ENCODE measurements at regions not wholly inside any gene's neighbourhood (a gene's known extent, or its start where the extent isn't known, plus 50 kb on each side); places are given as distances from the start of the nearest gene placed in this dataset.

- TF ChIP-seq ZNF462 (CRISPR knock-in tag; IDR thresholded peaks at IDR 0.05) (no peak), POLR2AphosphoS5 (IDR thresholded peaks at IDR 0.05; ENCODE audit: low read depth) (no peak), ZNF114 (CRISPR knock-in tag; IDR thresholded peaks at IDR 0.05) (no peak)
Observed at GRCh38 chr2:234199996-234200395, 149.5 kb downstream of the SPP2 start (continued).

GRCh38 chr2:234198976-234199375, 148.5 kb downstream of the SPP2 start:
- H3K36me3 Mint-ChIP-seq (ENCODE audit: low read depth), result peaks cover 6% of the 10 kb centered on the region; the same call in 1 of the 3 replicates
- Histone ChIP-seq H3K9me2 (ENCODE audit: insufficient read depth) (peaks cover 3% of the 10 kb centered on the region; the same call in 1 of the 2 replicates), H3F3A (replicated peaks; ENCODE audit: low read depth) (no peaks in the 10 kb centered on the region), H3K36me3 (ENCODE audit: insufficient read depth) (no peaks in the 10 kb centered on the region; the same call in 1 of the 2 replicates), H3K27ac (ENCODE audit: low read depth) (no peak overlapping the region), H3K27me3 (ENCODE audit: insufficient read depth) (no peaks in the 10 kb centered on the region), H3K4me2 (no peak overlapping the region), H3K4me1 (ENCODE audit: insufficient read depth) (no peaks in the 10 kb centered on the region), H4K20me1 (replicated peaks; ENCODE audit: insufficient read depth) (no peaks in the 10 kb centered on the region), H3K4me3 (no peak overlapping the region), H2AFZ (no peak overlapping the region), H3K79me2 (replicated peaks; ENCODE audit: insufficient read depth) (no peaks in the 10 kb centered on the region)
- DNase-seq (ENCODE audit: low spot score), result no peak
- no peak for ATAC-seq
- peaks cover 11% of the 10 kb centered on the region; the same call in 2 of the 3 replicates for H3K9me3 Mint-ChIP-seq
- no peaks in the 10 kb centered on the region for H3K27me3 Mint-ChIP-seq (ENCODE audit: insufficient read depth, low read depth, poor library complexity)
- H3K4me1 Mint-ChIP-seq, result no peaks in the 10 kb centered on the region
- no peak overlapping the region for H3K27ac Mint-ChIP-seq
- no peak overlapping the region for H3K4me3 Mint-ChIP-seq
- no peak for TF ChIP-seq JUNB (IDR thresholded peaks at IDR 0.05; ENCODE audit: unreplicated experiment)
- no peak for TF ChIP-seq ETS1 (IDR thresholded peaks at IDR 0.05)
- TF ChIP-seq ZNF331 (CRISPR knock-in tag; IDR thresholded peaks at IDR 0.05; ENCODE audit: low read depth), result no peak
- no peak for TF ChIP-seq STAT1 (IDR thresholded peaks at IDR 0.05; ENCODE audit: unreplicated experiment)
- TF ChIP-seq ZNF114 (CRISPR knock-in tag; IDR thresholded peaks at IDR 0.05), result no peak
- TF ChIP-seq POLR2AphosphoS5 (IDR thresholded peaks at IDR 0.05; ENCODE audit: low read depth), result no peak
- TF ChIP-seq NANOG (IDR thresholded peaks at IDR 0.05; ENCODE audit: borderline replicate concordance), result no peak
- TF ChIP-seq ZNF462 (CRISPR knock-in tag; IDR thresholded peaks at IDR 0.05), result no peak
- no peak for TF ChIP-seq EZH2 (IDR thresholded peaks at IDR 0.05; ENCODE audit: low read depth, unreplicated experiment)
